ENCODE measurements at regions not wholly inside any gene's neighbourhood (a gene's known extent, or its start where the extent isn't known, plus 50 kb on each side); places are given as distances from the start of the nearest gene placed in this dataset.

- intact Hi-C loops (cut with micrococcal nuclease) = no loop called here
- H3K27me3 Mint-ChIP-seq = peaks cover 2% of the 10 kb centered on the region
- CTCF ChIA-PET = no interaction called here
These were observed 365.3 kb upstream of the ZNF32 start for GRCh38 chr10:44013981-44014380.

GRCh38 chr10:44012921-44013320 lies 364.2 kb upstream of the ZNF32 start:
- Mint-ChIP-seq H3K9me3 (no peaks in the 10 kb centered on the region), H3K4me1 (no peaks in the 10 kb centered on the region), H3K27me3 (peaks cover 2% of the 10 kb centered on the region), H3K27ac (no peak overlapping the region), H3K36me3 (ENCODE audit: low read depth) (no peaks in the 10 kb centered on the region), H3K4me3 (no peak overlapping the region)
- TF ChIP-seq, protein P1, sequence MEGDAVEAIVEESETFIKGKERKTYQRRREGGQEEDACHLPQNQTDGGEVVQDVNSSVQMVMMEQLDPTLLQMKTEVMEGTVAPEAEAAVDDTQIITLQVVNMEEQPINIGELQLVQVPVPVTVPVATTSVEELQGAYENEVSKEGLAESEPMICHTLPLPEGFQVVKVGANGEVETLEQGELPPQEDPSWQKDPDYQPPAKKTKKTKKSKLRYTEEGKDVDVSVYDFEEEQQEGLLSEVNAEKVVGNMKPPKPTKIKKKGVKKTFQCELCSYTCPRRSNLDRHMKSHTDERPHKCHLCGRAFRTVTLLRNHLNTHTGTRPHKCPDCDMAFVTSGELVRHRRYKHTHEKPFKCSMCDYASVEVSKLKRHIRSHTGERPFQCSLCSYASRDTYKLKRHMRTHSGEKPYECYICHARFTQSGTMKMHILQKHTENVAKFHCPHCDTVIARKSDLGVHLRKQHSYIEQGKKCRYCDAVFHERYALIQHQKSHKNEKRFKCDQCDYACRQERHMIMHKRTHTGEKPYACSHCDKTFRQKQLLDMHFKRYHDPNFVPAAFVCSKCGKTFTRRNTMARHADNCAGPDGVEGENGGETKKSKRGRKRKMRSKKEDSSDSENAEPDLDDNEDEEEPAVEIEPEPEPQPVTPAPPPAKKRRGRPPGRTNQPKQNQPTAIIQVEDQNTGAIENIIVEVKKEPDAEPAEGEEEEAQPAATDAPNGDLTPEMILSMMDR (IDR thresholded peaks at IDR 0.05) = no peak
- ChIA-PET CTCF (no interaction called here), POLR2A (no interaction called here)
- intact Hi-C loops (cut with micrococcal nuclease) = no loop called here
- DNase-seq (no peak), ATAC-seq (ENCODE audit: low read depth) (no peak)

More at GRCh38 chr10:44013981-44014380, 365.3 kb upstream of the ZNF32 start:
- DNase-seq (no peak), ATAC-seq (ENCODE audit: low read depth) (no peak)
- TF ChIP-seq, protein P1 (IDR thresholded peaks at IDR 0.05) = no peak
- POLR2A ChIA-PET = no interaction called here
- Mint-ChIP-seq H3K4me3 (no peak overlapping the region), H3K4me1 (no peaks in the 10 kb centered on the region), H3K9me3 (no peaks in the 10 kb centered on the region), H3K27ac (no peak overlapping the region), H3K36me3 (ENCODE audit: low read depth) (no peaks in the 10 kb centered on the region)

DNA sequence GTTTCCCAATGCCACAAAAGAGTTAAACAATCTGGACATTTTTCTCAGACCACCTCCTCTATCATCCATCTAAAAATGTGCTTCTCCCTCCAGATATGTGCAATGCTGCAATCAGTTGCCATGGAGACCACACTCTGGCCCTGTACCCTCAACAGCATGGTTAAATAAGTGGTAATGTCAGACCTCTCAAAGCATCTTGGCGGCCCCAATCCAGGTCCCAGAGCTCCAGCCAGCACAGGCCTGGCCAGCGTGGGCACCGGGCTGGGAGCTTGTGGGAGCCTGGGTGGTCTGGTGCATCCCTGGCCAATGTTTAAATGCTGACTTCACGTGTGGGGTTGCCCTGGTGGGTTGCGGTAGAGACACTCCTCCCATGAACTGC lies 362.9 kb upstream of the ZNF32 start:
- no peaks in the 10 kb centered on the region for H3K4me1 Mint-ChIP-seq
- ATAC-seq (ENCODE audit: low read depth) = no peak
- H3K4me3 Mint-ChIP-seq = no peak overlapping the region
- TF ChIP-seq, protein P1 (IDR thresholded peaks at IDR 0.05) = no peak
- no peak overlapping the region for H3K27ac Mint-ChIP-seq
- no peak for DNase-seq
- no peaks in the 10 kb centered on the region for H3K9me3 Mint-ChIP-seq
- peaks cover 2% of the 10 kb centered on the region for H3K27me3 Mint-ChIP-seq
- intact Hi-C loops (cut with micrococcal nuclease) = no loop called here
- POLR2A ChIA-PET = no interaction called here
- CTCF ChIA-PET = no interaction called here
- H3K36me3 Mint-ChIP-seq (ENCODE audit: low read depth) = no peaks in the 10 kb centered on the region

DNA sequence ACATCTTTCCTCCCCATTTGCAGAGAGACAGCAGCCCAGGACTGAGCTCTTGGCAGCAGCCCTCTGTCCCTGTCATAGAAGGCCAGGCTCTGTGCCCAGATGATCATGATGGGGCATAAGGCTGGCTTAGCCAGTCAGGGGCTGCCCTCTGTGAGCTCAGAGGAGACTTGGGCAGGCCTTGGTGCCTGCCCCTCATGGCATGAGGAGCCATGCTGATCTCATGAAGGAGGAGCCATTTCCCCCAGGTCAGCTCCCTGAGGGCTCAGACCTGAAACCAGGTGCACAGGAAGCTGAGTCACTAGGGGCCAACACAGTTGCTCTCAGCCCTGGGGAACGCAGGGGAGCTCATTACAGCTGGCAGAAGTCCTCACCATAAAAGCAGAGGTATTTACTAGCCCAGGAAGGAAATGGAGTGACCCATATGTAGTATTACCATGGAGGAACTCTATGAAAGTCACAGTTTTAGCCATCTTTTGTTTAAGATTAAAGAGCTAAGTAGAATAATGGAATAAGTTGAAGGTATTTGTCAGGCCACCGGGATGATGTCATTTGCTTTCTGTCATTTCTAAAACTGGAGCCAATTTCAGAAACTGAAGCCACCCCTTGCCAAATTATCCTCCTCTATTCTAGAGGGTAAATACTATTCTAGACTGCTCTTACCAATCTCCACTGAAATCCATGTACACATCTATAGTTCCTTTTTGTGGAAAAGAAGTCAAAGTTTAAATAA lies 362.4 kb upstream of the ZNF32 start:
- Mint-ChIP-seq H3K27ac (no peak overlapping the region), H3K36me3 (ENCODE audit: low read depth) (no peaks in the 10 kb centered on the region), H3K4me3 (no peak overlapping the region), H3K4me1 (no peaks in the 10 kb centered on the region), H3K9me3 (no peaks in the 10 kb centered on the region), H3K27me3 (peaks cover 2% of the 10 kb centered on the region)
- TF ChIP-seq, protein P1 (IDR thresholded peaks at IDR 0.05) = no peak
- DNase-seq (no peak), ATAC-seq (ENCODE audit: low read depth) (peak; percentile 37)
- POLR2A ChIA-PET = no interaction called here
- intact Hi-C loops (cut with micrococcal nuclease) = no loop called here
- CTCF ChIA-PET = no interaction called here

- ATAC-seq (ENCODE audit: low read depth) = no peak
- ChIA-PET CTCF (no interaction called here), POLR2A (no interaction called here)
These were observed 361.4 kb upstream of the ZNF32 start for GRCh38 chr10:44009891-44010632.

More at GRCh38 chr10:44009891-44010632, 361.4 kb upstream of the ZNF32 start:
- TF ChIP-seq, protein P1 (IDR thresholded peaks at IDR 0.05) = no peak
- Mint-ChIP-seq H3K27ac (no peak overlapping the region), H3K9me3 (no peaks in the 10 kb centered on the region), H3K27me3 (peaks cover under 1% of the 10 kb centered on the region), H3K4me1 (no peaks in the 10 kb centered on the region), H3K36me3 (ENCODE audit: low read depth) (no peaks in the 10 kb centered on the region), H3K4me3 (no peak overlapping the region)
- no peak for DNase-seq
- intact Hi-C loops (cut with micrococcal nuclease) = no loop called here
